Large intestine (tissue), 3 donors: ENCODE measurements at regions not wholly inside any gene's neighbourhood (a gene's known extent, or its start where the extent isn't known, plus 50 kb on each side); places are given as distances from the start of the nearest gene placed in this dataset.

Experiments
- DNase-seq, 2 donors: peaks; one replicate each; pipeline versions ENCODE4 v3.0.0 to v3.0.0-alpha.2; 2013
- H3K27ac ChIP-seq: one replicate; pipeline ENCODE4 v1.5.1; 2013; ENCODE audit warnings: low read length
- H3K27me3 ChIP-seq: 2 replicates; pipeline ENCODE4 v1.6.1; 2013; ENCODE audit warnings: low read length; ENCODE audit not compliant: control insufficient read depth, insufficient read depth
- H3K36me3 ChIP-seq: 2 replicates; pipeline ENCODE4 v1.6.1; 2013; ENCODE audit warnings: low read length; ENCODE audit not compliant: control insufficient read depth, insufficient read depth
- H3K4me1 ChIP-seq: one replicate; pipeline ENCODE4 v1.6.1; 2013; ENCODE audit warnings: low read length; ENCODE audit not compliant: control insufficient read depth, insufficient read depth
- H3K4me3 ChIP-seq: one replicate; pipeline ENCODE4 v1.5.1; 2013; ENCODE audit warnings: low read length
- H3K9me3 ChIP-seq: one replicate; pipeline ENCODE4 v1.6.1; 2013; ENCODE audit warnings: mild to moderate bottlenecking, low read depth, low read length, moderate library complexity; ENCODE audit not compliant: control insufficient read depth
- WGBS: methylation state at CpG from one replicate; pipeline ENCODE4 v1.1.5; 2013; ENCODE audit warnings: low lambda C conversion rate; ENCODE audit not compliant: insufficient coverage; 5-methylcytosine and 5-hydroxymethylcytosine counted together

DNA sequence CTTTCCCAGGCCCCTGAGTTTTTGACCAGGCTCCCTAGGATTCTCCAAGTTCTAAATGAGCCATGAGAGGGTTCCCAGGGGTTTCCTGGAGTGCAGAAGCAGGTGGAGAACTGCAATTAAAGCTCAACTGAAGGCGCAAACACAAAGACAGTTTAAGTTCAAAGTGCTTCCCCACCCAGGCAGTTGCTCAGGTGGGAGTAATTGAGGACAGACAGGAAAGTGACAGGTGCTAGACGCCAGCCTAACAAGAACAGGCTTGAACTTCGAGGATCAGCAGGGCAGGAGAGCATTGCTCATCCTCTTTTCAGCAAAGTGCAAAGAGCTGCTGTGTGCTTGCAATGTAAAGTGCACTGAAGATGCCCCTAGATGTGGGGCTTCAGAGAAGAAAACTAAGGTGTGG, 77.2 kb upstream of the ST8SIA3 start:
- Histone ChIP-seq H3K27me3 (no peaks in the 10 kb centered on the region), H3K9me3 (no peaks in the 10 kb centered on the region), H3K4me3 (no peak overlapping the region), H3K4me1 (peaks cover 45% of the 10 kb centered on the region), H3K27ac (no peak overlapping the region), H3K36me3 (no peaks in the 10 kb centered on the region)
- DNase-seq = peak; percentile 54 to 85
- WGBS = no CpG with 5 or more reads among the region's 3 CpGs

DNA sequence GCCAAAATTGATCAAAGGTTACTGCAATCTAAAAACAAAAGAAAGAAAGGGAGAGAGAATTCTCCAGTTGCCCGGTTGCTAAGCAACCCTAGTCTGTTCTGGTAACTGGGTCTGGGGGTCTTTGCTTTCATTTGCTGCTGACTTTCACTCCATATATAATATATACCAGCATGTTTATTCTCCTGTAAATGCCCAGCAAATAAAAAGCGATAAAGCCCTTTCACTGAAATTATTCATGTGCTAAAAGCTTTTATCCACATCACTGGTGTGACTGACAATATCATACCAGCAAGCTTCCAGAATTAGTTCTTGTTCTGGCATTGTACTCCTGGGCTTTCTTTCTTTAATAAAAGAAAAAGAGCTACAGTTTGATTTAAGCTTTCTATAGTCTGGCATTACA, 75.5 kb upstream of the ST8SIA3 start:
- DNase-seq = no peak
- peaks cover 38% of the 10 kb centered on the region for H3K4me1 ChIP-seq
- H3K9me3 ChIP-seq = no peaks in the 10 kb centered on the region
- H3K27me3 ChIP-seq = no peaks in the 10 kb centered on the region
- H3K4me3 ChIP-seq = no peak overlapping the region
- no peak overlapping the region for H3K27ac ChIP-seq
- 80% methylated on average over 1 of the region's 2 CpGs for WGBS
- no peaks in the 10 kb centered on the region for H3K36me3 ChIP-seq

DNA sequence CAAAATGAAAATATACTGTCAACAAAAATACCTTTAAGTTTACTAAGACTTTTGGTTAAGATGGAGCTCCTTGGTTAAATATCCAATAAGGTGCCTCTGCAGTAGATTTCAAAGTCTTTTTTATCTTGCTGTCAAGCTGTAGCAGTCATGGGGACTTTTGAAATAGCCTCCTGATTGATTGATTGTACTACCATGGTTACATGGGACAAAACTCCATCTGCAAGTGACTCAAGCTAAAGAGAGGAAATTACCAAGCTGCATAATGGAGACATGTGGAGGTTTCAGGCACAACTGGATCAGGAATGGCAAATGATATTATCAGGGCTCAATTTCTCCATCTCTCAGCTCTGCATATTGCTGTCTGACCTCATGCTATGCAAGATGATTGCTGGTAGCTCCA, 73.4 kb upstream of the ST8SIA3 start:
- no peak overlapping the region for H3K4me3 ChIP-seq
- H3K36me3 ChIP-seq = no peaks in the 10 kb centered on the region
- H3K27ac ChIP-seq = no peak overlapping the region
- H3K4me1 ChIP-seq = peaks cover 19% of the 10 kb centered on the region
- no peaks in the 10 kb centered on the region for H3K9me3 ChIP-seq
- no peaks in the 10 kb centered on the region for H3K27me3 ChIP-seq
- DNase-seq = no peak

DNA sequence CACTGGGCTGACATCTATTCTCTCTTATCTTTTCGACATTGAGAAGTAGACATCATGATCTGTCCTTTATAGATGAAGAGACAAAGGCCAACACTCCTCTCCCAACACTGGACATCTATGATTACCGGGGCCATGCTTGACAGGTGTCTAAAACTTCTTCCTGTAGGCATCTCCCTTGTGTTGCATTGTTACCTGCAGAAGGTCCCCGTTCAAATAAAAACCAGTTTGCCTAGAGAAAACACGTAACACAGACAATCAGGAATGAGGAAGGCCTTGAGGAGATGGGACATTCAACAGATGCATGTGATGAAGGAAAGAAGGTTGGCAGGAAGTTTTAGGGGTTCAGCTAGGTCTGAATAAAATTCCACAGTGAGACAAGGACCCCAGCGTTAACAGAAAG, 70.8 kb upstream of the ST8SIA3 start:
- WGBS = 80% methylated on average over 2 of the region's 5 CpGs

DNA sequence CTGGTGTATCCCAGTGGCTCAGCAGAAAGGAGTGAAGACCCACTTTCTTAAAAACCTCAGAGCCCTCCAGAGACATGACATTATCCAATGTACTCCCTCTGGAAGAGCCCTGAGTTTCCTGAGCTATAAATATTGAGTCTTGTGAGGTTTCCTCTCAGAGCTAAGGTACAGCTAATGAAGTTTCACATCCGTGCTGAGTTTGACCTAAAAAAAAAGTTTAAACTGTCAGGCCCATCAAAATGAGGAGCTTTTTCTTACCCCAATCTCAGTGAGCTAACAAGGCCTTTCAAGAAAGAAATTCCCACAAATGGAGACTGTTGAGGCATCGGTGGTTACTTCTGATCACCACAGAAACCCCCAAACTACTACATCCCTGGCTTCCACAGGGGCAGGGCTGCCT, 65.4 kb upstream of the ST8SIA3 start:
- Histone ChIP-seq H3K27ac (no peak overlapping the region), H3K4me3 (no peak overlapping the region), H3K27me3 (no peaks in the 10 kb centered on the region), H3K36me3 (no peaks in the 10 kb centered on the region), H3K4me1 (no peaks in the 10 kb centered on the region), H3K9me3 (no peaks in the 10 kb centered on the region)
- no peak for DNase-seq
- WGBS = no CpG with 5 or more reads among the region's 2 CpGs

More for the DNA sequence above, 70.8 kb upstream of the ST8SIA3 start:
- no peak for DNase-seq
- Histone ChIP-seq H3K27ac (no peak overlapping the region), H3K9me3 (no peaks in the 10 kb centered on the region), H3K27me3 (no peaks in the 10 kb centered on the region), H3K4me1 (no peaks in the 10 kb centered on the region), H3K4me3 (no peak overlapping the region), H3K36me3 (no peaks in the 10 kb centered on the region)

DNA sequence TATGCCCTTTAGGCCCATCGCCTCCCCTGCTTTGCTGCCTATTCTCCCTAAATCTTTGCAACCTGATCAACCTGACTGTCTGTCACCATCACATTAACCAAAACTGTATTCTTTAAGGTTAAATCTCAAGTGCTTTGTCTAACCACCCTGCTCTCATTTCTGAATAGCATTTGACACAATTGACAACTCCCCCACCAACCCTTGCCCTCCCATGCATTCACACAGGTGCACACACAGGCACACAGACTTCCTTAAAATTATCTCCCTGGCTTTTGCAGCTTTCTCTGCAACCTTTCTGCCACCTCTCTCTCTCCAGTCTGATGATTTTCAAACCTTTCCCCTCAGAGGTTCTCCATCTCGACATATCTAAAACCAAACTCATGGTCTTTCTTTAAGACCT, 64.6 kb upstream of the ST8SIA3 start:
- no peak for DNase-seq
- no peak overlapping the region for H3K27ac ChIP-seq
- H3K36me3 ChIP-seq = no peaks in the 10 kb centered on the region
- H3K4me1 ChIP-seq = no peaks in the 10 kb centered on the region
- 100% methylated on average over 1 of the region's 2 CpGs for WGBS
- H3K4me3 ChIP-seq = no peak overlapping the region
- H3K27me3 ChIP-seq = no peaks in the 10 kb centered on the region
- H3K9me3 ChIP-seq = no peaks in the 10 kb centered on the region

DNA sequence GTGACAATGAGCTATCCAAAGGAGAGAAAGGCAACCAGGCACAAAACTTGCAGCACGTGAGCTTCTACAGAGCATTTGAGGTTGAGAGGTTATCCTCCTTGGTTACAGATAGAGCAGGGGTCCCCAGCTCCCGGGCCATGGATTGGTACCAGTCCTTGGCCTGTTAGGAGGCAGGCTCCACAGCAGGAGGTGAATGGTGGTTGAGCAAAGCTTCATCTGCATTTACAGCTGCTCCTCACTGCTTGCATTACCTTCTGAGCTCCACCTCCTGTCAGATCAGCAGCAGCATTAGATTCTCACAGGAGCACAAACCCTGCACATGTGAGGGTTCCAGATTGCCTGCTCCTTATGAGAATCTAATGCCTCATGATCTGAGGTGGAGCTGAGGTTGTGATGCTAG, 57.8 kb upstream of the ST8SIA3 start:
- Histone ChIP-seq H3K27ac (no peak overlapping the region), H3K27me3 (no peaks in the 10 kb centered on the region), H3K9me3 (no peaks in the 10 kb centered on the region), H3K4me3 (no peak overlapping the region), H3K4me1 (no peaks in the 10 kb centered on the region), H3K36me3 (no peaks in the 10 kb centered on the region)
- DNase-seq = no peak
- no CpG with 5 or more reads among the region's 2 CpGs for WGBS

DNA sequence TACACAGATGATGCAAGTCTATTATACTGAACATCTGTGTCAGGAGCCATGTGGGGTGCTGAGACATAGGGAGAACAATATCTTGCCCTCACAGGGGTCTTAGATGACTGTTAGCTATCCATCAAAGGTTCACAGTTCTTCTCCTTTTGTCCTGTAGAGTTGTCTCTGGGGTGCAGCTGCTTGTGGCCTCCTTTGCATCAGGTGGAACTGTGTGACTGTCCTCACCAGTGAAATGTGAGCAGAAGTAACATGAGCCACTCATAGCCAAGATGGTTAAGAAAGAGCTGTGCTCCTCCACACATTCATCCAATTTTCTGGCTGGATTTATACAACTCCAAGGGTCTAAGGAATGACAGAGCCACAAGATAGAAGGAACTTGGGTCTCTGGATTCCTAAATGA, 56.0 kb upstream of the ST8SIA3 start:
- no peaks in the 10 kb centered on the region for H3K36me3 ChIP-seq
- no peak overlapping the region for H3K4me3 ChIP-seq
- DNase-seq = no peak
- H3K9me3 ChIP-seq = no peaks in the 10 kb centered on the region
- no peaks in the 10 kb centered on the region for H3K4me1 ChIP-seq
- H3K27ac ChIP-seq = no peak overlapping the region
- H3K27me3 ChIP-seq = no peaks in the 10 kb centered on the region

DNA sequence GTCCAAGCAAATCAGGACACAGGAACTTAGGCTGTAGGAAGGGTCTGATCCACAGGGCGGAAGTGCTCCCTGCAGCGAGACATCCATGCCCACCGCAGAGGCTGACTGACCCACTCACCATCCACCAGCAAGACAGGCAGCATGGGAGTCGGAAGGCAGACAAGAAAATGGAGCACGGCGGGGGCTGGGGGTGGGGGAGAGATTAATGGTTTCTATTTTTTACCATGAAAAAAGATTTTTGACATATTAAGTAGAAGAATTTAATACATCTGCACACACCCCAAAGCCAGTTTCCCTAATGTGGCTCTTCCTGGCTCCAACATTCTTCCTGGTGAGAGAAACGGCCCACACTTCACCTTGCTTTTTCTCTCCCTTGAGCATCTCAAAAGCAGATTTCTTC, 55.1 kb upstream of the ST8SIA3 start:
- DNase-seq = no peak
- no peak overlapping the region for H3K27ac ChIP-seq
- H3K9me3 ChIP-seq = no peaks in the 10 kb centered on the region
- 100% methylated on average over 1 of the region's 7 CpGs for WGBS
- no peaks in the 10 kb centered on the region for H3K36me3 ChIP-seq
- no peaks in the 10 kb centered on the region for H3K4me1 ChIP-seq
- peaks cover 6% of the 10 kb centered on the region for H3K27me3 ChIP-seq
- H3K4me3 ChIP-seq = no peak overlapping the region

DNA sequence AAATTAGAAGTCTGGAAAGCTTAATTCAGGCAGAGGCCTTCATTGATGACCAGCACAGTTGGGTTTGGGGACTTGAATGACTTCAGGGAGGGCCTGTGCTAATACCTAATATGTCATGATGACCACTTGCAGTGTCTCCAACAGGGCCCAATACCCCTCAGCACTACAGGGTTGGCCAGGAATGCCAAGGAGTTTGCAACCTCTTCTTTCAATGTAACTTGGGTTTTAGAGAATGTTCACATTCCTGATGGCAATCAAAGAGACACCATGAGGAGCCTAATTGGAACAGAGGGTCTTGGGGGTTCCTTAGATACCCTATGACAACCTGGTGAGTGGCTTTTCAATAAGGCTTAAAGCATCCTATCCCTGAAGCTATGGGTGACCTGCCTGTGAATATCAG, 52.4 kb upstream of the ST8SIA3 start:
- H3K4me3 ChIP-seq = no peak overlapping the region
- H3K9me3 ChIP-seq = no peaks in the 10 kb centered on the region
- H3K36me3 ChIP-seq = no peaks in the 10 kb centered on the region
- H3K27me3 ChIP-seq = peaks cover 10% of the 10 kb centered on the region
- DNase-seq = no peak
- H3K4me1 ChIP-seq = no peaks in the 10 kb centered on the region
- H3K27ac ChIP-seq = no peak overlapping the region

DNA sequence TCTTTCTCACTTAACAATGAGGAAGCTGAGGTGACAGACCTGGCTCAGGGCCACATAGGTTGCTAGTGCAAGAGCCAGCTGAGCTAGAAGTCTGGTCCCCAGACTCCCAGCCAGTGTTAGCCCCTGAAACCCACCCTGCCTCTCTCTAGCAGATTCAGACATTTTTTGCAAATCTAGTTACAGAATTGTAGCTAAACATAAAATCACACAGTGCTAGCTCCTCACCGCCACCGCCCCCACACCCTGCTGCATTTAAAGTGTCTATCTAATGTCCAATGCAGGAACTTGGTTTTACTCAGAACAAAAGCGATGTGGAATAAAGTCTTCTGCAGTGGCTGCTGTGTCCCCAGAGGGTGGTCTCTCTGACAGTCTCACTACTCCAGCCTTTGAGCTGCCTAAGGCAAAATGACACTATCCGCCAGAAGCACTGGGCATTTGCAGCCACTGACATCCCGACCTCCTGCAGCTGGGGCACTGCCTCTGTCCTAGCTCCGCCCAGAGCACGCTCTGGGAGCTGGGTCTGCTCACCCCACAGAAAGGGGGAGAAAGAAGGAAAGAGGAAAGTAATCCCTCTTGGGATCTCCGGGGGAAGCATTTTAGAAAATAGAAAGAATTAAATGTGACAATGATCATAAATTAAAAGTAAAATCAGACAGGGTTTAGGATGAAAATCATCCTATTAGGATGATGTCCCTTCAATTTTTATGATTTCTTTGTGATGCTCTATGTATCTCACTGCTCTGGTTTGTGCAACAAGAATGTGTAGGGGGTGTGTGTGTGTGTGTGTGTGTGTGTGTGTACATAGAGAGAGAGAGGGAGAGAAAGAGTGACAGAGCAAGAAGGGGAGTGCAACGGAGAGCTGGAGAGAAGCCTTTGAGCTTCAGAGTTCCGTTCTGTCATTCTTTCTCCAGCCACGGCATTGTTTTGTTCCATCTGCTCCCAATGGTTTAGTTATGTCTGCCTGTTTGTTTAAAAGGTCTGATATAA, 50.5 kb upstream of the ST8SIA3 start:
- no peaks in the 10 kb centered on the region for H3K36me3 ChIP-seq
- no peak overlapping the region for H3K27ac ChIP-seq
- WGBS = 60% methylated on average over 2 of the region's 11 CpGs
- no peak overlapping the region for H3K4me3 ChIP-seq
- H3K4me1 ChIP-seq = no peaks in the 10 kb centered on the region
- no peaks in the 10 kb centered on the region for H3K9me3 ChIP-seq
- no peak for DNase-seq
- H3K27me3 ChIP-seq = peaks cover 10% of the 10 kb centered on the region
